GM21723 (cell line): ENCODE measurements at regions not wholly inside any gene's neighbourhood (a gene's known extent, or its start where the extent isn't known, plus 50 kb on each side); places are given as distances from the start of the nearest gene placed in this dataset.
"Not testable (repeated sequence)": the region's sequence is repeated elsewhere in the genome, so short reads cannot be mapped to it uniquely, and the experiment has no call there.

Source experiments
- ATAC-seq: cut with Tn5 transposase; IDR thresholded peaks from one replicate; pipeline ENCODE4 v1.9.1; 2021; ENCODE audit warnings: mild to moderate bottlenecking, moderate library complexity; ENCODE audit not compliant: unreplicated experiment

DNA sequence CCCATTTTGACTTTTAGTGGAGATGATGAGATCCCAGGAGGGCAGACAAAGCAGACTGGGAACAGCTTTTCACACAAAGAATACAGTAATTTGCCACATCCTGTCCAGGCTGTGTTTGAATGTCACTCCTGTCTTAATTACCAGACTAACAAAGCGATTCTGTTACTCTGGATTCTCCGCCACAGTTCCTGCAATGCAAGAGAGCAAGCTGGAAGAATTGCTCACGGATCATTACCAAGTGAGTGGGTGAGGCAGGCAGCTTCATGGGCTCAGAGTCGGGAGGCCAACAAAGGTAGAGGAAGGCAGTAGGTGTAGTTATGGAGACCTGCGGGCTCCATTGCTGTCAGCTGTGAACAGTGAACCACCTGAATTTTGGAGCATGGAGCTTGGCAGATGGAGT, 250.5 kb upstream of the ATP5MC3 start:
- ATAC-seq: no peak

DNA sequence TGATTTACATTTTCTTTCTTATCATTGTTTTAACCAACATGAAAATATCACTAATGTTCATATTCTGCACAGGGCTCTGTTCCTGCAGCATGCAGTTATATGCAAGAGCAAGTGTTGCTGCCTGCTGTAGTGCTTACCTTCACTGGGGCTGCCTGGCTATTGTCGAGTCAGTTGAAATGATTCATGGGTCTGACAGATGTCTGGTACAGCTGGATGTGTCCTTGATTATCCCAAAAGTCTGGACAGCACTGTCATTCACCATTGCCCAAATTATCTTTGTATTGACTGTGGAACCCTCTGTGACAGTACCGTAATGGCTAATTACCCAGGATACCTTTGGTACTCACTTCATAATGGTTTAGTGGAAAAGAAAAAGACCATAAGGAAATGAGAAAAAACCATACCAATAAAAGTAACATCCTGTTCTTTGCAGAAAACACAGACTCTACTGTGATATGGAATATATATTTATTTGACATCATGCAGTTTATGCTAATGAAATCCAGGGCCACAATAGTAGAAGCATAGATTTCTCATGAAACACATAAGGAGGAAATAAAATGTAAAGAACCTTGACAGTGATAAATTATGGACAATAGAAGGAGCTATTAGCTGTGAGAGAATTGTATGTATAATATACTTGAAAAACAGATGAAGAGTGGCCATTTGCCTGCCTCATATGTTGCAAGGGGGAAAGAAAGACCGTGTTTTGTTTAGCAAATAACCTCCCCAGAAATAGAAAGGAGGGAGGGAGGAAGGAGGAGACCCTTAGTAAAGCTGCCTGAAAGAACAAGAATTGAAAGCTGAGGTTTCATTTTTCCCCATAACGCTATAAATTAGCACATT, 249.8 kb upstream of the ATP5MC3 start:
- no peak for ATAC-seq

DNA sequence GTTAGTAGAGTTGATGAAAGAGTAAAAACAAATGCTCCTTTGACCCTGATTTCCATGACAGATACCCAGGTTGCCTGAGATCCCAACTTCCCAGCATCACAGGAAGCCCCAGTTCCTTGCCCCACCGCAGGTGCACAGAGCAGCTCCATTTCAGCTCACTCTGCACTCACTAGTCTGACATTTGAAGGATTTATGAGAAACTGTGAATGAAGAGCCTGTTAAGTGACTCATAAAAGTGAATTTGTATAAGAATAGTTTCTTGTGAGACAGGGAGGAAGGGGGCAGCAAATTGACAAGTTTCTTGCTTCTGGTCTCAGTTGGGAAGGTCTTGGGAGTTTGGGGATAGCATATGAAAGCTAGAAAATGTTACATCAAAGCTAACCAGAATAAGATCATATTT, 248.7 kb upstream of the ATP5MC3 start:
- ATAC-seq: no peak

DNA sequence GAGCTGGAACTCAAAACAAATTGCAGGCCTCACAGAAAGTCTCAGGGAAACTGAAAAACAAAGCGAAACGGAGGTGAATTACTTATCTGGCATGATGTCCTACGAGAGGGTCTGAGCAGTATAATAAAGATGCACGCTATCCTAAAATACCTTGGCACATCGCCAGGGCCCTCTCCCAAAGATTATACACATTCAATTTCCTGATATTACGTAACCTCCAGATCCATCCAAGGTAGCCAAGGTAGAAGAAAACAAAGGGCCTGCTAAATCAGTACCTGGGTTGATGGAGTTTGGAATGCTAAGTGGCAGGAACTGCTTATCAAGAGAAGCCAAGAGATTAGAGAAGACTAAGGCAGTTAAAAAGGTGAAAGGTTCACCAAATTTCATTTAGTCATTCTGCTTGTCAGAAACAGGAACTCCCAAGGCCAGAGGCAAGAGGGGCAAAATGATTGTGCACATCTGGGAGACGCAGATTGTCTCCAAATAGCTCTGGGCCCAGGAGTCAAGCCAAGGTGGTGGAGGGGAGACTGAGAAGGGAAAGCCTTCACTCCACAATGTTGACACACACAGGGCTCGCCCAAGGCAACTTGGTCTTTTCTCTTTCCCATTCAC, 236.8 kb upstream of the ATP5MC3 start:
- ATAC-seq: no peak

DNA sequence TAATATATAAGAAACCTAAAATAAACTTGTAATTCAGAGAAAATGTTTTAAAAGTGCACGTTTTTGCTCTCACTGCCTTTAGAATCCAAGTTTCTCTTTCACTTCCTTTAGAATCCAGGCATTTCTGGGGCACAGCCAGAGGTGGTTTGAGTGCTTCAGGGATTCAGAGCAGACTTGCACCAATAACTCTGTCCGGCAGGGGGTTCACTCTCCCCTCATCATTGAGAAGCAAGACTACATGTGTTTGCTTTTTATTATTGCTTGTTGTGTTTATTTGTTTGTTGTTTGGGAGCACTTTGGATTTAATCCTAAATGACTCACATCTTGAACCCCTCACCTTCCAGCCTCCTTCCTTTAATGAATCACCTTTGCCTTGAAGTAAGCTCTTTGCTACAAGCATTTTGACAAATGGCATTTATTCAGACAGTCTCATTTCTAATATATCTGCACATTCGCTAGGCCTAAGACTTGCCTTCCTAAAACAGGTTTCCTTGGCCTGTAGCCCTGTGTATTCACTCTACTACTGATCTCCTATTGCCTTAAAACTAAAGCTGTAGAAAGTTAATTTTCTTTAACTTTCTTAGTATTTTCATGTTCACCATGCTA, 233.5 kb upstream of the ATP5MC3 start:
- no peak for ATAC-seq

DNA sequence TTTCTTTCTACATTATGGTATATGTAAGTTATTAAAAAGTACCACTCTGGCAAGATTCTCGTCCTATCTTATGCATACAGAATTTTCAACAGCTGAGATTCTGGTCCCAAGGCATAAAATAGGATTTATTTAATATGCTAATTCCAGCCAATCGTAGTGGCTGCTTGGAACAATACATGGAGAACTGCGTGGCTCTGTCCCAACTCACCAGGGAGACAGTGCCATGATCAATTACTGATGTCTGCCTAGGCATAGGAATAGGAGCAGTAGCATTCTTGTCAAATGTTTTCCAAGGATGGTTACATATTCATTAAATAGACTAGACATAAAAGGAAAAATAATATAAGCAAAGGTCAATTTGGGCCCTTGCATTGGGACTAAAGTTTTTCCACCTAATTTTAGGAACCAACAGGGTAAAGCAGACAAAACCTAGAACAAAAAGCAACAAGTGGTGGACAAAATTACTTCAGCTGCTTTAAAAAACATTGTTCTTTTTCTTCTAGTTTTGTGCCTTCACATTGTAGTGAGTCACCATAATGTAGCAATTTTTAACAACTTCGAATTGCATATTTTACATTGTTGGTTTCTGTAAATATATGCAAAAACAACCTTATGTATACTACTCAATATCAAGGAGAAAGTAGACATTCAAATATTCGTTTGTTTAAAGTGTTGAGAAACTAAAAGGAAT, 232.8 kb upstream of the ATP5MC3 start:
- ATAC-seq: no peak

DNA sequence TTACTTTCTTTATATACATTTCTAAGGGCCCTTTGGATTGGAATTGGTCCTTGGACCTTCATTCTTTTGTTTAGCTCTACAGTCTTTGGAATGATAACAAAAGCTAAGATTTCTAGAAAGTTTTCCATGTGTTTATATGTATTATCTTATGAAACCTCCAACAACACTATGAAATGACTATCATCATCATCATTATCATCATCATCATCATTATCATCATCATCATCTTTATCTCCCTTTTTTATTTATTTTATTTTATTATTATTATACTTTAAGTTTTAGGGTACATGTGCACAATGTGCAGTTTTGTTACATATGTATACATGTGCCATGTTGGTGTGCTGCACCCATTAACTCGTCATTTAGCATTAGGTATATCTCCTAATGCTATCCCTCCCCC, 229.4 kb upstream of the ATP5MC3 start:
- ATAC-seq: not testable (repeated sequence)

DNA sequence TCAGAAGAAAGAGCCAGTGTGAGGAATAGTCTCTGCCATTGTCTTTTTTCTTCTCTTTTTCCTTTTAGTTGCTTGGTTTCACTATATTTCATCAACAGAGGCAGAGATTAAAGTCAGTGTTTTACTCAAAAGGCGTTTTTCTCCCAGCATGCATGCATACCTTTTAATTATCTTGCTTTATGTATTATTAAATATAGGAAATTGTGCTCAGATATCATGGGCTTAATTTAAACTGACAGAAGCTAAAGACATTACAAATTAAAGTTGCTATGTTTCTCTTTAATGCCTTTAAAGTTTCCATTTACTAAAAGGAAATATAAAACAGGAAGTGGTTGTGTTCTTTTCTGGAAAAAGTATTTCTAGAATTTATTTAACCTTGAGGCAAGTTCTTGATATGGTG, 223.3 kb upstream of the ATP5MC3 start:
- no peak for ATAC-seq

DNA sequence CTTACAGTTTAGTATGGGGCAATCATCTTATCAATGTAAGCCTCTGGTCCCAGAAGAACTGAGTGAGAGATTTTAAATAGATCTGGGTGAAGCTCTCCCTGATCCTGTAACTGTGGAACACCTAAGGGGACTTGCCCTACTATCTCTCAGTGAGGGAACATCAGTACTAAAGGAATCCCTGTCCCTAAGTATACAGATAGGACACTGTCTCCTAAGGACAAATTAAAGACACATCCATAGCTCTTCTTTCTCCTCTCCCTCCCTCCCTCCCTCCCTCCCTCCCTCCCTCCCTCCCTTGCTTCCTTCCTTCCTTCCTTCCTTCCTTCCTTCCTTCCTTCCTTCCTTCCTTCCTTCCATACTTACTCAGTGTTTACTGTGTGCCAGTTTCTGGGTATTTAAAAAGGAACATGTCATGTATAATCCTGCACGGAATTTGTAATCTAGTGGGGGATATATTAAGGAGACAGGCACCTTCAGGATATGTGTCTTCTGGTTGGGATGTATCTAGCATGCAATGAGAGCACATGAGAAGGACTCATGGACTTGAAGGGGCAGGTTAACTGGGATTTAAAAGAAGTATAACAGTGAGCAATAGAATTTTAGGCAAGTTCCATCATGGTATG, 222.2 kb upstream of the ATP5MC3 start:
- no peak for ATAC-seq

DNA sequence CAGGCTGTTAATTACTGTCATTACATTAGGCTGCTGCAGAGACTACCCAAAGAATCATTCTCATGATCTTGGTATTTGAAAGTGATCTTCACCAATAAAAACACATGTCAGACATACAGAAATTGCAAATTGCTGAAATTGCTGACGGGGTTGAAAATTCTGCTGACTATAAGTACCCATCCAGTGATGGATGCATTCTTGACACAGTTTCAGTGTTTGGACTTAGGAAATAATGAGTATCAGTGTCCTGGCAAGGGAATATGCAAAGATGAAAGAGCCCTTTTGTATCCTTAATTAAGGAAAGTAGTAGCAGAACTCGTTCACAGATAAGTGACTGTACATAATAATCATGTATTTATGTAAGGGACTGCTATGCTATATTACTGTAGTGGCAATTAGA, 221.1 kb upstream of the ATP5MC3 start:
- ATAC-seq: no peak

DNA sequence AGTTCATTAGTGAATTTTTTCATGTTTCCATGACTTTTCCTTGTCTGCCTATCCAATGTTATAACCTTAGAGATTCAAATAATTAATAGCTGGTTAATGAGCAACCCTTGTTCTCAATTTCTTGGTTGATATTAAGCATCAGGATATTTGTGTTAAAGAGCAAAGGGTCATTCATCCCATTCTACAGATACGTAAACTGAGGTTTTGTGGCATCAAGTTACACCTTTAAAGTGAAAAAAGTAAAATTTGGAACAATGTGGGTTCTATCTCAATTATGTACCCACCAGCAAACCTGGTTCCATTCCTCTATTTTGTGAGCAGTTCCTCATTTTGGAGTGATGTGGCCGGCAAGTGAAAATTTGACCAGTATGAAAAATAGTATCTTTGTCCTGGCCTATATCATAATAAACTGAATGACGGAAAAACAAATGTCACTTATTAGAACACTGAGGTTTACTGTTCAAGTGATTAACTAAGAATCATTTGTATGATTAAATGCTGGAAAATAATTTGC, 220.5 kb upstream of the ATP5MC3 start:
- no peak for ATAC-seq

DNA sequence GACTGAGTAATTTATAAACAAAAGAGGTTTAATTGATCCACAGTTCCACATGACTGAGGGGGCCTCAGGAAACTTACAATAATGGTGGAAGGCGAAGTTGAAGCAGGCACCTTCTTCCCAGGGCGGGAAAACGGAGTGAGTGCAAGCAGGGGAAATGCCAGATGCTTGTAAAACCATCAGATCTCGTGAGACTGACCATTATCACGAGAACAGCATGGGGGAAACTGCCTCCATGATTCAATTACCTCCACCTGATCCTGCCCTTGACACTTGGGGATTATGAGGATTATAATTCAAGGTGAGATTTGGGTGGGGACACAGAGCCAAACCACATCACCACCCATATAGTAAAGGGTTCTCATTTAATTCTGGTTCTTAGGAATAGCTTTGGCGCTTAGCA, 219.5 kb upstream of the ATP5MC3 start:
- no peak for ATAC-seq

DNA sequence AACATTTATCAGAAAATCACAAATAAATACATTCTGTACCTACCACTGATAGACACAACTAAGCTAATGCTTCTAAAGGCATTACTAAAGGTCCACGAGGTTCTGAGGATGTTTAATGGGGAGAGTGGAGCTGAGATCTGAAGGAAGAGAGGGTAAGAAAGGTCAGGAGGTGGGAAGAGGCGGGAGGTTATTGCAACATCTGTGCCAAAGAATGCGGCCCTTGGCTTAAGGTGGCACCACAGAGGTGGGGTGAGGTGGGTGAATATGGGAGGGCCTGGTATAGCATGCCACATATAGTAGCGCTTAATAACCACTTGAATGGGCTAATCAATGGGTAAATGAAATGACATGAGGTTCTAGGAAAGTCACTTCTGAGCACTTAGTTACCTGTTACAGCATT, 217.8 kb upstream of the ATP5MC3 start:
- no peak for ATAC-seq

DNA sequence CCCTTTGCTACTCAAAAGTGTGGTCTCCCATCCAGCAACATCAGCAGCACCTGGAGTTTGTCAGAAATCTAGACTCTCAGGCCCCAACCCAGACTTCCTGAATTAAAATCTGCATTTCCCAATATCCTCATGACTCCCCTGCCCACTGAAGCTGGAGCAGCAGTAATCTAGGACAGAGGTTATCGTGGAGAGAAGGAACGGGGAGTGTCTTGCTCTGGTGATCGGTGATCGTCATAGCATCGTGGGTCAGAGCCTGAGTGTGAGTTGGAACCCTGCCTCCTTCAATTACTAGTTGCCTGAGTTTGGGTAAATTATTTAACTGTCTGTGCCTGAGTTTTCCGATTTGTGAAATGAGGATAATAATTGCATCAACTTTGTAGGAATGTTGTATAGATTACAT, 217.3 kb upstream of the ATP5MC3 start:
- ATAC-seq: no peak

DNA sequence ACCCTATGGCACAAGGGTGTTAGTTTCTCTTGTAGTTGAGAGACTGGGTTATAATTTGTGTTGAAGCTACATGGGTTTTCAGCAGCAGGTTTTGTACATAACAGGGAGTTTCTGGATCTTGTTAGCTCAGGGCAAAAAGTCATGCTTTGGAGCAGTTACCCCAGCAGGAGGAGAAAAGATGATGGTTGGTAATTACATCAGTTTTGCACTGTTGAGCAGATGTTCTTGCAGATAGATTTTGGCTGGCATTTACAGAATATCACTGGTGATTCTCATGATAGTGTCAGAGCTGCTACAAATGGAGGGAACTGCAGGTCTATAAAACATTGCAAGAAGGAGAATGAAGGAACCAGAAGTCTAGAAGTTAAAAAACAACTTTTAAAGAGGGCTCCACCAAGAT, 215.2 kb upstream of the ATP5MC3 start:
- ATAC-seq: no peak

DNA sequence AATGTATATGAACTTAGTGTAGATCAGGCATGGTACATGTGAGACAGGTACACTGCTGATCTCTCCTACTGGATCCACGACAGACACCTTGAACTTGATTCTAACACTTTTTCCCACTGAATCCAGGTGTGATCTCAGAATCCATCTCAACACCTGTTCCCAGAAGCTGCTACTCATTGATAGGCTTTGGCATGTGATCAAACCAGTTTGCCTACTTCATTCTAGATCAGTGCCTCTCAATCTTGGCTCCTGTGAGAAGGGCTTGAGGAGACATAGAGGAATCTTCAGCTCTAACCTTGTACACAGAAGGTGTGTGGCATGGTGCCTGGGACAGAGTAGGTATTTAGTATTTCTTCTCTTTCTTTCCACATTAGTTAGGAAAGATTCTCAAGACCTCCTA, 212.3 kb upstream of the ATP5MC3 start:
- no peak for ATAC-seq

DNA sequence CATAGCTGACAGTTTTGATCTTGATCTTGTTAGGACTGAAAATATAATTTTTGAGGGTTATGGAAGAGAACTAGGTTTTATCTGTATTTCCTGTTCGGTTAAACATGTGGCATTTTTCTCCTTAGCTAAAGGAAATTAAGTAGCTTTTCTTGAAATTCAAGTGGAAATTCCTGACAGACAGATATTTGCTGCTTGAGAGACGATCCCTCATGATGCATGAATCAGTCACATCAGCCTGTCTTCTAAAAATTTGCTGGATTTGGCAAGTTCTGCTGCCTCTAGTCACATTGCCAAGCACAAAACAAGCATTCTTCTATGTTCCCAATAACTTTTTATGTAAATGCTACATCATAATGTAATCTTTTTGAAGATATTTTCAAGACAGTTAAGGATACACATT, 201.8 kb upstream of the ATP5MC3 start:
- no peak for ATAC-seq

DNA sequence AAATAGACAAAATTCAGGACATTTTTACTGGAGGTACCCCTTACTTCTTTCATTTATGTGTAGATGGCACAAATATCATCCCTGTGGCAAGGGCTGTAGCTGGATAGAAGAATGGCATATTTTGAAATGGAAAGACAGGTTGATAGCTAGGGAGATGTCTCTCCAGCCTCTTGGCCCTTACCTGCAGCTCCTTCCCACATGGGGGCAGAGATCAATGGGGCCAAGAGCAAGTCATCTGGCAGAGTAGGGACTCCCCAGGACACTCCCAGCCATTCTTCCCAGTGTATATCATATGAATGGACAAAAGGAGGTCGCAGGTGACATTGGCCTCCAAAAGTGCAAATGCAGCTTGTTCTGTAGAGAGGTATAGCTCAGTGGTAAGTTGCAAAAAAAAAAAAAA, 192.2 kb upstream of the ATP5MC3 start:
- no peak for ATAC-seq

DNA sequence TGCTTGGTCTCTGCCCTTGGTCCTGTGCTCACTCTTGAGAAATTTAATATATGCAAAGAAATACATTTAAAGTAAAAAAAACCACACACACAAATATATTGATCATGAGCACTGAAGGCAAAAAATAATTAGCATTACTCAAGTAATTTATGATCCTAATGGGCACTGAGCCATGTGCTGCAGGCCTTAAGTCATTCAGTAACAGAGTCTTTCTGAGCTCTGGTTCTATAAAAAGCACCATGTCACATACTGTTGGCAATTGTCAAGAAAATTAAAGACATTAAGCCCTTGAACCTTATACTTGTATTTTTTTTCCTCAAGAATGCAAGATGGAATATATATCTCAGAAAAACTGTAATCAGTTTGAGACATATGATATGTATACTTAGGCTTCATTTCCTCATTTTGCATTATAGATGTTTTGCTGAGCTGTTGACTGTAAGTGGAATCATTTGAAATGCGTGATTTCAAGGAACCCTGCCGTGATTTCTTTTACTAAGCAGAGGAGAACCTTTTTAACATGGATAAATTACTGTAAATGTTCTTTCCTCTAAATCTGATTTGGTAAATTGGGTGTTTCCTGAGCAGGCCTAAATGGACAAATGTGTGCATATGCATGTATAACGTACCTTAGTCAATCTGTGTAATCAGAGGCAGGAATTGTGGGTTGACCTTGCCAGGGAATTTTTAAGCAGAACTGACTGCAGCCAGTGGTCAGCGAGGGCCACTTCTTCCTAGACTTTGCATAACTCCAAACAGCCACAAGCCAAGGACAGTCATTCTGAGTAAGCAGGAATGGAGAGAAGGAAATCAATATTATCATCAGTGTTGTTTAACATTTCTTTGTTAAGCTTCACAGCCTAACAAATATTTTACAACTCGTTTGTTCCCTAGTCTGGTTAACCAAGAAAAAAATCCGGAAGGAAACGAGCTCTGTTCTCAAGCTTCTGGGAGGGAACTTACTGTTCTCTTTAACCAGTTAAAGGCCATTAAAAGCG, 191.5 kb upstream of the ATP5MC3 start:
- ATAC-seq: no peak

DNA sequence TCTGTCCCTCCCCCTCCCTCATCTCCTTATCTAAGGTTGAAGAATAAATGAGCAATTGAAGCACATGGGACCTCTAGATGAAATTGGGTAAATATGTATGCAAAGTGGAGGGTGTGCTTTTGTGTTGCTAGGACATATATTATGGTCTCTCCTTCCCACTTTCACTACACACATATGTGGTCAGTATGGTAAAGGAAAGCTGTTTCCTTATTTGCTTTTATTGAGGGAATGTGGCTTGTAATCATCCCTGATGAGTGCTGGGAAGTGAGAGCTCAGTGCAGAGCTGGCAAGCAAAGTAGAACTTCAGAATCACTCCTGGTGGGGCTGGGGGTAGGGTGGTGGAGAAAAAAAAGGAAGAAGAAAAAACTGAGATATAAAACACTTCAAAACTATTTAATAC, 189.9 kb upstream of the ATP5MC3 start:
- no peak for ATAC-seq
